ENCODE measurements at regions not wholly inside any gene's neighbourhood (a gene's known extent, or its start where the extent isn't known, plus 50 kb on each side); places are given as distances from the start of the nearest gene placed in this dataset.

- DNase-seq (ENCODE audit: low read depth), result no peak
Measured at GRCh38 chr12:104858611-104859543, 99.2 kb downstream of the SLC41A2 start.

GRCh38 chr12:104856531-104856930 lies 101.6 kb downstream of the SLC41A2 start:
- no peak for DNase-seq (ENCODE audit: low read depth)

GRCh38 chr12:104855599-104855998 lies 102.5 kb downstream of the SLC41A2 start:
- no peak for DNase-seq (ENCODE audit: low read depth)

- no peak for DNase-seq (ENCODE audit: low read depth)
Measured at GRCh38 chr12:104852896-104853295, 105.2 kb downstream of the SLC41A2 start.

- no peak for DNase-seq (ENCODE audit: low read depth)
Measured at GRCh38 chr12:104852102-104852501, 106.0 kb downstream of the SLC41A2 start.

GRCh38 chr12:104850781-104851180 lies 107.3 kb downstream of the SLC41A2 start:
- no peak for DNase-seq (ENCODE audit: low read depth)

- DNase-seq (ENCODE audit: low read depth), result no peak
Measured at GRCh38 chr12:104846056-104846767, 111.9 kb downstream of the SLC41A2 start.

- no peak for DNase-seq (ENCODE audit: low read depth)
Measured at GRCh38 chr12:104844123-104844522, 114.0 kb downstream of the SLC41A2 start.

GRCh38 chr12:104840262-104840661 lies 117.8 kb downstream of the SLC41A2 start:
- no peak for DNase-seq (ENCODE audit: low read depth)

GRCh38 chr12:104835317-104835716 lies 122.8 kb downstream of the SLC41A2 start:
- no peak for DNase-seq (ENCODE audit: low read depth)

- DNase-seq (ENCODE audit: low read depth), result no peak
Measured at GRCh38 chr12:104834607-104835006, 123.5 kb downstream of the SLC41A2 start.

GRCh38 chr12:104833756-104834155 lies 124.3 kb downstream of the SLC41A2 start:
- no peak for DNase-seq (ENCODE audit: low read depth)

- DNase-seq (ENCODE audit: low read depth), result no peak
Measured at GRCh38 chr12:104828015-104828414, 130.1 kb downstream of the SLC41A2 start.

GRCh38 chr12:104827587-104827986 lies 130.5 kb downstream of the SLC41A2 start:
- no peak for DNase-seq (ENCODE audit: low read depth)

- peak; percentile 1 for DNase-seq (ENCODE audit: low read depth)
Measured at GRCh38 chr12:104825408-104825807, 132.7 kb downstream of the SLC41A2 start.

GRCh38 chr12:104823985-104824461 lies 134.1 kb downstream of the SLC41A2 start:
- DNase-seq (ENCODE audit: low read depth), result peak; percentile 2

GRCh38 chr12:104822941-104823340 lies 135.1 kb downstream of the SLC41A2 start:
- DNase-seq (ENCODE audit: low read depth), result no peak

- DNase-seq (ENCODE audit: low read depth), result no peak
Measured at GRCh38 chr12:104816845-104817503, 141.1 kb downstream of the SLC41A2 start.

GRCh38 chr12:104815935-104816334 lies 142.2 kb downstream of the SLC41A2 start:
- no peak for DNase-seq (ENCODE audit: low read depth)

GRCh38 chr12:104814944-104815343 lies 143.1 kb downstream of the SLC41A2 start:
- DNase-seq (ENCODE audit: low read depth), result no peak

Data from CMK (cell line).